Prostate gland (tissue), 2 donors: ENCODE measurements at regions not wholly inside any gene's neighbourhood (a gene's known extent, or its start where the extent isn't known, plus 50 kb on each side); places are given as distances from the start of the nearest gene placed in this dataset.
A peak's percentile ranks its signal among the peaks of the same experiment; 100 is the strongest.

ENCODE experiments used
- DNase-seq: peaks from one replicate; pipeline ENCODE4 v3.0.0-alpha.2; 2019; ENCODE audit warnings: low spot score
- H3K27ac ChIP-seq, 2 donors: fragments of 200-600 bp; sonication (generic); 2 replicates each; pipeline ENCODE4 v1.5.1; 2017 to 2019
- H3K27me3 ChIP-seq: fragments of 200-600 bp; sonication (generic); replicated peaks from 2 replicates; pipeline ENCODE4 v1.5.1; 2019; ENCODE audit not compliant: insufficient read depth
- H3K36me3 ChIP-seq, 2 donors: fragments of 200-600 bp; sonication (generic); 1 replicate in 1 of 2; 2 replicates in 1 of 2; pipeline versions ENCODE4 v1.5.1 to v1.8.1; 2017 to 2019
- H3K4me1 ChIP-seq: fragments of 200-600 bp; sonication (generic); replicated peaks from 2 replicates; pipeline ENCODE4 v1.5.1; 2019
- H3K4me3 ChIP-seq, 2 donors: fragments of 200-600 bp; sonication (generic); 2 replicates each; pipeline ENCODE4 v1.5.1; 2017 to 2019
- H3K9me3 ChIP-seq: fragments of 200-600 bp; sonication (generic); 2 replicates; pipeline ENCODE4 v1.5.1; 2017
- POLR2A ChIP-seq: fragments of 450-650 bp; IDR thresholded peaks from one replicate; pipeline ENCODE4 v1.6.1; 2016; ENCODE audit warnings: antibody characterized with exemption, mild to moderate bottlenecking
- POLR2AphosphoS5 ChIP-seq: sonication (generic); formaldehyde crosslinking; IDR thresholded peaks from one replicate; pipeline ENCODE4 v1.6.1; 2017; ENCODE audit warnings: antibody characterized with exemption
- WGBS: methylation state at CpG from one replicate; pipeline ENCODE4 v1.1.5; 2018; 5-methylcytosine and 5-hydroxymethylcytosine counted together
- intact Hi-C: fragments of 100-400 bp; cut with DNase I; formaldehyde crosslinking; loops from one replicate; pipeline ENCODE4 v1.14.2; 2022
- TF ChIP-seq, protein P1 (sequence below), 4 experiments: fragments of 200-600 bp in 2 of 4; fragments of 450-650 bp in 2 of 4; sonication (generic) in 2 of 4; IDR thresholded peaks; 1 replicate in 3 of 4; 2 replicates in 1 of 4; pipeline ENCODE4 v1.5.1; 2016 to 2019; ENCODE audit warnings: antibody characterized with exemption in 4 of 4, mild to moderate bottlenecking in 2 of 4, moderate library complexity in 2 of 4

DNA sequence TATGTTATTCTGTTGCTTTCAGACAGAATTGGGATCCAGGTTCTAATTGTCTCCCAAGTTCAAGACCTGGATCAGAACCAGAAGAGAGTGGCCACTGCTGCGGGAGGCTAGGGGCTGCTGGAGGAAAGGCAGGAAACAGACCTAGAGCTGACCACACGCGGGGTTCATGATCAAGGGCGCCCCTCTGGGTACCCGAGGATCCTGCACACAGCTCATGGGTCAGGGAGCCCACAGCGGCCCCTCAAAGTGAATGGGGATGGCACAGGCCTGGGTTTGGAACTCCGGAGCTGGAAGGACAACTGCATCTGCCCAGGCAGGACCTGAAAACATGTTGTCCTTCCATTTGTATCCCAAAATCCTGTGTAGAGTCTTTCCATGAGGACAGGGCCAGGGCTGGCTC, 107.0 kb downstream of the RMI2 start:
- Histone ChIP-seq H3K4me3 (no peak overlapping the region), H3K4me1 (no peaks in the 10 kb centered on the region), H3K9me3 (no peaks in the 10 kb centered on the region), H3K36me3 (no peaks in the 10 kb centered on the region), H3K27ac (no peak overlapping the region), H3K27me3 (no peaks in the 10 kb centered on the region)
- intact Hi-C loops, result no loop called here
- TF ChIP-seq POLR2A (no peak), POLR2AphosphoS5 (no peak)
- TF ChIP-seq, protein P1, sequence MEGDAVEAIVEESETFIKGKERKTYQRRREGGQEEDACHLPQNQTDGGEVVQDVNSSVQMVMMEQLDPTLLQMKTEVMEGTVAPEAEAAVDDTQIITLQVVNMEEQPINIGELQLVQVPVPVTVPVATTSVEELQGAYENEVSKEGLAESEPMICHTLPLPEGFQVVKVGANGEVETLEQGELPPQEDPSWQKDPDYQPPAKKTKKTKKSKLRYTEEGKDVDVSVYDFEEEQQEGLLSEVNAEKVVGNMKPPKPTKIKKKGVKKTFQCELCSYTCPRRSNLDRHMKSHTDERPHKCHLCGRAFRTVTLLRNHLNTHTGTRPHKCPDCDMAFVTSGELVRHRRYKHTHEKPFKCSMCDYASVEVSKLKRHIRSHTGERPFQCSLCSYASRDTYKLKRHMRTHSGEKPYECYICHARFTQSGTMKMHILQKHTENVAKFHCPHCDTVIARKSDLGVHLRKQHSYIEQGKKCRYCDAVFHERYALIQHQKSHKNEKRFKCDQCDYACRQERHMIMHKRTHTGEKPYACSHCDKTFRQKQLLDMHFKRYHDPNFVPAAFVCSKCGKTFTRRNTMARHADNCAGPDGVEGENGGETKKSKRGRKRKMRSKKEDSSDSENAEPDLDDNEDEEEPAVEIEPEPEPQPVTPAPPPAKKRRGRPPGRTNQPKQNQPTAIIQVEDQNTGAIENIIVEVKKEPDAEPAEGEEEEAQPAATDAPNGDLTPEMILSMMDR (IDR thresholded peaks at IDR 0.05), result no peak
- WGBS, result 93% methylated on average over 7 of the region's 7 CpGs
- DNase-seq, result no peak

DNA sequence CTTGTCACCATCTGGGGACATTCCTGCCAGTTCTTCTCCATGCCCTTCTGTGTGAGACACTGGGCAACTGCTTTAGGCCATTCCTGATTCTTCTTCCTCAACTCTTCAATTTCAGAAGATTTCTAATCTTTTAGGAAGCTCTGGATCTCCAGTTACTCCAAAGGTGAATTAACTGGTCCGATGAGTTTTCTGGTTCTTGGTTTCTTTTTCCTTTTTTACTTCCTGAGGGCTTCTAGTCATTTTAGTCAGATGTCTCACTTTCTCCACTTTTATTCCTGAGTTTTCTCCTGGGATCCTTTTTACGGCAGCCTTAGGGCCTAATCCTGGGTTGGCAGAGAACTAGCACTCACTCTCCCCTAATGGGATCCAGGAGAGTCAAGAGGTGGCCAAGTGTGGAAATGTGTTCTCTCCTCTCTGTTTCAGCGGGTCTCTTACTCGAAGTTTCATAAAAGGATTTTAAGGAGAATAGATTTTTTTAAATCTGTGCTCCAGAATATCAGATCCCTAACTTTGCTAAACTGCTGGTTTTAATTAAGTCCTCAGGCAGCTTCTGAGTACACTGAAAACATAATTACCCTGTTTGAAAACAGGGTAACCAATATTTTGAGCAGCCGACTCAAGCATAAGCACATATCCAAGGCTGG, 107.6 kb downstream of the RMI2 start:
- H3K36me3 ChIP-seq, result no peaks in the 10 kb centered on the region
- no peaks in the 10 kb centered on the region for H3K9me3 ChIP-seq
- H3K27ac ChIP-seq, result peak overlapping the region in 1 of 2 donors; percentile 5
- H3K4me3 ChIP-seq, result no peak overlapping the region
- H3K4me1 ChIP-seq, result no peaks in the 10 kb centered on the region
- no peak for DNase-seq
- intact Hi-C loops, result no loop called here
- no peak for TF ChIP-seq POLR2AphosphoS5
- TF ChIP-seq POLR2A, result no peak
- no peaks in the 10 kb centered on the region for H3K27me3 ChIP-seq
- WGBS, result 46% methylated on average over 5 of the region's 5 CpGs

DNA sequence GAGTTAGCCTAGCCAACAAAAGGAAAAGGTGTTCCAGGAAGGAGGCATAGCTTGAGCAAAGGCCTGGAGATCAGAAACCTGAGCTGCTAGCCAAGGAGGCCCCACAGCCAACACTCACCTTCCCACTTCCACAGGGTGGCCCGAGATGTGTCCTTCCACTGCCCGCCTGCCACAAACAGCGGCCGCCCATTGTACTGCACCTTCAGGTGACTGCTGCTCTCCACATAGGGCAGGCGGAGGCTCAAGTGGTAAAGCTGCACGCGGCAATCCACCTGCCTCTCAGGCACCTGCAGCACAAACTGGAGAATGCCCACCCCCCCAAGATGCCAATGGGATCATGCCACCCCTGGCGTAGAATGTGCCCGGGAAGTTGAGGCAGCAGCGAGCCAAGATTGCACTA, 111.5 kb downstream of the RMI2 start:
- no peak for DNase-seq
- Histone ChIP-seq H3K27me3 (no peaks in the 10 kb centered on the region), H3K4me3 (no peak overlapping the region), H3K4me1 (no peaks in the 10 kb centered on the region), H3K36me3 (no peaks in the 10 kb centered on the region), H3K27ac (no peak overlapping the region), H3K9me3 (no peaks in the 10 kb centered on the region)
- WGBS, result 86% methylated on average over 10 of the region's 10 CpGs
- TF ChIP-seq POLR2A, result no peak
- TF ChIP-seq, protein P1 (IDR thresholded peaks at IDR 0.05), result no peak
- TF ChIP-seq POLR2AphosphoS5, result no peak
- intact Hi-C loops, result no loop called here

- TF ChIP-seq POLR2A, result no peak
- TF ChIP-seq, protein P1 (IDR thresholded peaks at IDR 0.05), result no peak
- TF ChIP-seq POLR2AphosphoS5, result no peak
- intact Hi-C loops, result no loop called here
- H3K4me3 ChIP-seq, result no peak overlapping the region
- no peaks in the 10 kb centered on the region for H3K9me3 ChIP-seq
- H3K27me3 ChIP-seq, result no peaks in the 10 kb centered on the region
- 71% methylated on average over 5 of the region's 8 CpGs for WGBS
- no peak for DNase-seq
- H3K36me3 ChIP-seq, result no peaks in the 10 kb centered on the region
- H3K4me1 ChIP-seq, result no peaks in the 10 kb centered on the region
- no peak overlapping the region for H3K27ac ChIP-seq
Observed at GRCh38 chr16:11459722-11460121, 114.5 kb downstream of the RMI2 start.

- Histone ChIP-seq H3K27me3 (no peaks in the 10 kb centered on the region), H3K4me1 (no peaks in the 10 kb centered on the region), H3K9me3 (no peaks in the 10 kb centered on the region), H3K36me3 (no peaks in the 10 kb centered on the region), H3K4me3 (no peak overlapping the region), H3K27ac (no peak overlapping the region)
- TF ChIP-seq POLR2A (no peak), POLR2AphosphoS5 (no peak)
- TF ChIP-seq, protein P1 (IDR thresholded peaks at IDR 0.05), result no peak
- no peak for DNase-seq
- intact Hi-C loops, result no loop called here
- WGBS, result 80% methylated on average over 18 of the region's 18 CpGs
Observed at GRCh38 chr16:11460820-11461594, 115.7 kb downstream of the RMI2 start.
